HEK293 (cell line): ENCODE measurements at regions not wholly inside any gene's neighbourhood (a gene's known extent, or its start where the extent isn't known, plus 50 kb on each side); places are given as distances from the start of the nearest gene placed in this dataset.

Experiments used
- CTCF ChIA-PET: fragments of 350-600 bp; formaldehyde crosslinking; extraction: SDS; loops from one replicate; lab custom pipeline; 2021; ENCODE audit warnings: antibody characterized with exemption; lab: Yijun Ruan, JAX
- POLR2A ChIA-PET: fragments of 300-600 bp; formaldehyde crosslinking; extraction: SDS; loops from one replicate; lab custom pipeline; 2020; ENCODE audit warnings: antibody characterized with exemption, inconsistent platforms; lab: Yijun Ruan, JAX
- H3K27ac ChIP-seq: fragments of 200-500 bp; sonication (Bioruptor generic); 2 replicates; pipeline ENCODE4 v1.5.1; 2014; ENCODE audit warnings: low read depth, low read length, control low read depth, inconsistent platforms; ENCODE audit errors: extremely low read depth
- H3K36me3 ChIP-seq, 2 experiments: fragments of 200-500 bp in 1 of 2; sonication (Bioruptor generic) in 1 of 2; 1 replicate in 1 of 2; 2 replicates in 1 of 2; pipeline ENCODE4 v1.5.1; 2014 to 2017; ENCODE audit warnings: inconsistent platforms in 2 of 2, low read length in 2 of 2; ENCODE audit not compliant: control insufficient read depth in 2 of 2, insufficient read depth in 1 of 2
- H3K4me1 ChIP-seq: fragments of 200-500 bp; sonication (Bioruptor generic); 2 replicates; pipeline ENCODE4 v1.5.1; 2014; ENCODE audit warnings: mild to moderate bottlenecking, low read length, inconsistent platforms; ENCODE audit not compliant: control insufficient read depth, insufficient read depth
- H3K4me3 ChIP-seq: 2 replicates; pipeline ENCODE4 v1.5.1; 2011; ENCODE audit warnings: low read depth, mild to moderate bottlenecking, control low read depth, low read length, moderate library complexity
- H3K9me3 ChIP-seq: fragments of 200-500 bp; sonication (Bioruptor generic); 2 replicates; pipeline ENCODE4 v1.5.1; 2014; ENCODE audit warnings: low read depth, low read length, inconsistent platforms; ENCODE audit not compliant: control insufficient read depth, insufficient read depth
- IKZF3 ChIP-seq: fragments of 450-650 bp; IDR thresholded peaks from 2 replicates; pipeline ENCODE4 v1.5.0; 2018; ENCODE audit warnings: missing biosample characterization, mild to moderate bottlenecking, missing genetic modification characterization, moderate library complexity
- REPIN1 ChIP-seq: fragments of 450-650 bp; formaldehyde crosslinking; IDR thresholded peaks from 2 replicates; pipeline ENCODE4 v1.5.1; 2017; ENCODE audit warnings: missing biosample characterization, missing genetic modification characterization, low read depth
- SCRT2 ChIP-seq: fragments of 450-650 bp; formaldehyde crosslinking; IDR thresholded peaks from 2 replicates; pipeline ENCODE4 v1.5.1; 2016; ENCODE audit warnings: missing biosample characterization, missing genetic modification characterization
- TRIM28 ChIP-seq: IDR thresholded peaks from 2 replicates; pipeline ENCODE4 v1.6.1; 2011; ENCODE audit warnings: low read length, control low read depth, borderline replicate concordance
- WT1 ChIP-seq: fragments of 450-650 bp; formaldehyde crosslinking; IDR thresholded peaks from 2 replicates; pipeline ENCODE4 v1.5.1; 2016; ENCODE audit warnings: missing biosample characterization, missing genetic modification characterization
- ZBTB8A ChIP-seq: fragments of 450-650 bp; formaldehyde crosslinking; IDR thresholded peaks from 2 replicates; pipeline ENCODE4 v1.5.1; 2016; ENCODE audit warnings: missing biosample characterization, missing genetic modification characterization
- ZNF221 ChIP-seq: fragments of 450-650 bp; formaldehyde crosslinking; IDR thresholded peaks from 2 replicates; pipeline ENCODE4 v1.5.1; 2017; ENCODE audit warnings: missing biosample characterization, missing genetic modification characterization, borderline replicate concordance
- ZNF23 ChIP-seq: fragments of 450-650 bp; formaldehyde crosslinking; IDR thresholded peaks from 2 replicates; pipeline ENCODE4 v1.5.1; 2016; ENCODE audit warnings: missing biosample characterization, missing genetic modification characterization, borderline replicate concordance
- ZNF341 ChIP-seq: fragments of 450-650 bp; formaldehyde crosslinking; IDR thresholded peaks from 2 replicates; pipeline ENCODE4; 2016; ENCODE audit warnings: low read depth, missing biosample characterization, missing genetic modification characterization
- ZNF366 ChIP-seq: fragments of 450-650 bp; formaldehyde crosslinking; conservative IDR thresholded peaks from 2 replicates; pipeline ENCODE4 v1.5.1; 2016; ENCODE audit warnings: missing biosample characterization, missing genetic modification characterization
- ZNF37A ChIP-seq: fragments of 450-650 bp; IDR thresholded peaks from 2 replicates; pipeline ENCODE4 v1.5.1; 2018; ENCODE audit warnings: missing biosample characterization, missing genetic modification characterization
- ZNF404 ChIP-seq: fragments of 450-650 bp; formaldehyde crosslinking; IDR thresholded peaks from 2 replicates; pipeline ENCODE4 v1.5.1; 2017; ENCODE audit warnings: missing biosample characterization, missing genetic modification characterization
- ZNF626 ChIP-seq: fragments of 450-650 bp; sonication (Bioruptor Pico); formaldehyde crosslinking; IDR thresholded peaks from 2 replicates; pipeline ENCODE4 v1.5.1; 2018; ENCODE audit warnings: missing biosample characterization, missing genetic modification characterization, inconsistent platforms
- ZNF658 ChIP-seq: fragments of 450-650 bp; formaldehyde crosslinking; IDR thresholded peaks from 2 replicates; pipeline ENCODE4; 2016; ENCODE audit warnings: missing biosample characterization, missing genetic modification characterization
- ZNF830 ChIP-seq: fragments of 450-650 bp; IDR thresholded peaks from 2 replicates; pipeline ENCODE4 v1.5.0; 2018; ENCODE audit warnings: missing biosample characterization, missing genetic modification characterization, low read depth, mild to moderate bottlenecking, moderate library complexity
- ZSCAN16 ChIP-seq: fragments of 450-650 bp; formaldehyde crosslinking; IDR thresholded peaks from 2 replicates; pipeline ENCODE4 v1.5.1; 2016; ENCODE audit warnings: missing biosample characterization, missing genetic modification characterization
- TF ChIP-seq, protein P1 (sequence below): fragments of 450-650 bp; formaldehyde crosslinking; IDR thresholded peaks from 2 replicates; pipeline ENCODE4 v1.5.1; 2016; ENCODE audit warnings: missing biosample characterization, missing genetic modification characterization
- TF ChIP-seq, protein P2 (sequence below): fragments of 450-650 bp; formaldehyde crosslinking; IDR thresholded peaks from 2 replicates; pipeline ENCODE4 v1.5.1; 2017; ENCODE audit warnings: missing biosample characterization, missing genetic modification characterization
- TF ChIP-seq, protein P3 (sequence below): fragments of 450-650 bp; formaldehyde crosslinking; IDR thresholded peaks from 2 replicates; pipeline ENCODE4 v1.5.1; 2016; ENCODE audit warnings: missing biosample characterization, missing genetic modification characterization
- TF ChIP-seq, protein P4 (sequence below): fragments of 450-650 bp; formaldehyde crosslinking; IDR thresholded peaks from 2 replicates; pipeline ENCODE4 v1.5.1; 2016; ENCODE audit warnings: missing biosample characterization, missing genetic modification characterization

DNA sequence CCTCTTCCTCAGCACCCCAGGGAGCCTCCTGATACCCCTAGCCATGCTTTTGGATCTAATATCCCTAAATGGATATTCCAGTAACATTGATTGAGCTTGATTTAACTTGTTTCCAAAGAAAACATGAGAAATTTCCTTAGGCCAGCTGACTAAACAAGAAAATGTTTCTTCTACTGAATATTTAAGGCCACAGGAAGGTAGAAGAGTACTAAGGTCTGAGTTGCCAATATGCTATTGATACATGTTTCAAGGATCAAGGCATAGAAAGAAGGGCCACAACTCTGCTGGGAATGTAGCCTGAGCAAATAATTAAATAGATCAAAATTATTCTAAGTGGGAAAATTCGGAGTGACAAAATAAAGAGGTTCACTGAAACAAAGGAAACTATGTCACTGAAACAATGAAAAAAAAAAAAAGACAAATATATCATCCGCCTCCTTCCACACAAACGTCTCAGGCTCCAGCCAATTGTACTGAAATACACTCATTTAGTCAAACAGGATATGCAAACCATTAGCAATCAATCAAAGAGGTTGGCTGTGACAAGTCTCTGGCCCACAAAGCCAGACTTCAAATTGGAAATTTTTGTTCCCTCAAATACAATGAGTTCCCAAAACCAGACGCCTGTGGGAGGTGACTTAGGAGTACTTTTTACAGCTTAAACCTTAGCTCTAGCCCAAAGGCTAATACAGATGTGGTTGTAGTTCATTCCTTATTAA lies 396.2 kb downstream of the HTR7 start:
- TF ChIP-seq, protein P1, sequence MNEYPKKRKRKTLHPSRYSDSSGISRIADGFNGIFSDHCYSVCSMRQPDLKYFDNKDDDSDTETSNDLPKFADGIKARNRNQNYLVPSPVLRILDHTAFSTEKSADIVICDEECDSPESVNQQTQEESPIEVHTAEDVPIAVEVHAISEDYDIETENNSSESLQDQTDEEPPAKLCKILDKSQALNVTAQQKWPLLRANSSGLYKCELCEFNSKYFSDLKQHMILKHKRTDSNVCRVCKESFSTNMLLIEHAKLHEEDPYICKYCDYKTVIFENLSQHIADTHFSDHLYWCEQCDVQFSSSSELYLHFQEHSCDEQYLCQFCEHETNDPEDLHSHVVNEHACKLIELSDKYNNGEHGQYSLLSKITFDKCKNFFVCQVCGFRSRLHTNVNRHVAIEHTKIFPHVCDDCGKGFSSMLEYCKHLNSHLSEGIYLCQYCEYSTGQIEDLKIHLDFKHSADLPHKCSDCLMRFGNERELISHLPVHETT (tag by site-specific recombination): no peak
- TF ChIP-seq, protein P2, sequence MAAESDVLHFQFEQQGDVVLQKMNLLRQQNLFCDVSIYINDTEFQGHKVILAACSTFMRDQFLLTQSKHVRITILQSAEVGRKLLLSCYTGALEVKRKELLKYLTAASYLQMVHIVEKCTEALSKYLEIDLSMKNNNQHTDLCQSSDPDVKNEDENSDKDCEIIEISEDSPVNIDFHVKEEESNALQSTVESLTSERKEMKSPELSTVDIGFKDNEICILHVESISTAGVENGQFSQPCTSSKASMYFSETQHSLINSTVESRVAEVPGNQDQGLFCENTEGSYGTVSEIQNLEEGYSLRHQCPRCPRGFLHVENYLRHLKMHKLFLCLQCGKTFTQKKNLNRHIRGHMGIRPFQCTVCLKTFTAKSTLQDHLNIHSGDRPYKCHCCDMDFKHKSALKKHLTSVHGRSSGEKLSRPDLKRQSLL (tag by site-specific recombination): no peak
- TF ChIP-seq ZNF37A (tag by site-specific recombination): no peak
- TF ChIP-seq WT1: no peak
- no peaks in the 10 kb centered on the region for H3K9me3 ChIP-seq
- ChIA-PET POLR2A (no interaction called here), CTCF (interaction anchor here (0.6 kb wide), 1 partner anchor 788 kb away, joined by 3 read pairs; no protein-coding TSS in a partner anchor)
- H3K36me3 ChIP-seq: no peaks in the 10 kb centered on the region
- no peaks in the 10 kb centered on the region for H3K4me1 ChIP-seq
- no peak overlapping the region for H3K4me3 ChIP-seq
- no peak overlapping the region for H3K27ac ChIP-seq

DNA sequence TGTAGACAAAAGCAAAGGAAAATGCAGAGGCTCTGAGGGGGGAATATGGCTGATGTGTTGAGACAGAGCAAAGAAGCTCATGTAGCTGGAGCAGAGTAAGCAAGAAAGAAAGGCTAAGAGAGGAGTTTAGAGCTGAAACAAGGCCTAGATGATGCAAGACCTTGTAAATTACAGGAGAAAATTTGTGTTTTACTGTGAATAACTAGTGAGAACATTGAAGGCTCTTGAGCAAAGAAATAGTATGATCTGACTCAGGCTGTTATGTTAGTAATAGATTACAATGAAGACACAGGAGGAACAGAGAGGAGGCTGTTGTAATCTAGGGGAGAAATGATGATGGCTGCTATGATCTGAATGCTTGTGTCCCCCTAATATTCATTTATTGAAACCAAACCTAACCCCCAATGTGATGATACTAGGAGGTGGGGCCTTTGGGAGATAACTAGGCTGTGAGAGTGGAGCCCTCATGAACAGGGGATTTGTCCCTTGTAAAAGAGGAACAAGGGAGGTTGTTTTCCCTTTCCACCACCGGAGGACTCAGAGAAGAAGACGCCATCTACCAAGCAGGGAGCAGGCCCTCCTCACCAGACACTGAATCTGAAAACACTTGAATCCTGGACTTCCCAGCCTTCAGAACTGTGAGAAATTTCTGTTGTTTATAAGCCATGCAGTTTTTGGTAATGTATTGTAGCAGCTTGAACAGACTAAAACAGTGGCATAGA lies 394.9 kb downstream of the HTR7 start:
- ChIA-PET CTCF (no interaction called here), POLR2A (no interaction called here)
- no peak for TF ChIP-seq ZSCAN16 (tag by site-specific recombination)
- TF ChIP-seq, protein P3, sequence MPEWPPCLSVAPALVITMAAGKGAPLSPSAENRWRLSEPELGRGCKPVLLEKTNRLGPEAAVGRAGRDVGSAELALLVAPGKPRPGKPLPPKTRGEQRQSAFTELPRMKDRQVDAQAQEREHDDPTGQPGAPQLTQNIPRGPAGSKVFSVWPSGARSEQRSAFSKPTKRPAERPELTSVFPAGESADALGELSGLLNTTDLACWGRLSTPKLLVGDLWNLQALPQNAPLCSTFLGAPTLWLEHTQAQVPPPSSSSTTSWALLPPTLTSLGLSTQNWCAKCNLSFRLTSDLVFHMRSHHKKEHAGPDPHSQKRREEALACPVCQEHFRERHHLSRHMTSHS (tag by site-specific recombination): no peak
- no peak for TF ChIP-seq ZNF830 (tag by site-specific recombination)
- TF ChIP-seq ZNF366: no peak
- no peak for TF ChIP-seq ZNF23 (tag by site-specific recombination)
- TF ChIP-seq, protein P4, sequence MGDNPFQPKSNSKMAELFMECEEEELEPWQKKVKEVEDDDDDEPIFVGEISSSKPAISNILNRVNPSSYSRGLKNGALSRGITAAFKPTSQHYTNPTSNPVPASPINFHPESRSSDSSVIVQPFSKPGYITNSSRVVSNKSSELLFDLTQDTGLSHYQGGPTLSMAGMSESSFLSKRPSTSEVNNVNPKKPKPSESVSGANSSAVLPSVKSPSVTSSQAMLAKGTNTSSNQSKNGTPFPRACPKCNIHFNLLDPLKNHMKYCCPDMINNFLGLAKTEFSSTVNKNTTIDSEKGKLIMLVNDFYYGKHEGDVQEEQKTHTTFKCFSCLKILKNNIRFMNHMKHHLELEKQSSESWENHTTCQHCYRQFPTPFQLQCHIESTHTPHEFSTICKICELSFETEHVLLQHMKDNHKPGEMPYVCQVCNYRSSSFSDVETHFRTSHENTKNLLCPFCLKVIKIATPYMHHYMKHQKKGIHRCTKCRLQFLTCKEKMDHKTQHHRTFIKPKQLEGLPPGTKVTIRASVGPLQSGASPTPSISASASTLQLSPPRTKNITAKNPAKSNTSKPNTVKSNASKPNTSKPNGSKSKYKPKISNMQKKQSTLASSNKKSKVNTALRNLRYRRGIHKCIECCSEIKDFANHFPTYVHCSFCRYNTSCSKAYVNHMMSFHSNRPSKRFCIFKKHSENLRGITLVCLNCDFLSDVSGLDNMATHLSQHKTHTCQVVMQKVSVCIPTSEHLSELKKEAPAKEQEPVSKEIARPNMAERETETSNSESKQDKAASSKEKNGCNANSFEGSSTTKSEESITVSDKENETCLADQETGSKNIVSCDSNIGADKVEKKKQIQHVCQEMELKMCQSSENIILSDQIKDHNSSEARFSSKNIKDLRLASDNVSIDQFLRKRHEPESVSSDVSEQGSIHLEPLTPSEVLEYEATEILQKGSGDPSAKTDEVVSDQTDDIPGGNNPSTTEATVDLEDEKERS (tag by site-specific recombination): no peak
- TF ChIP-seq TRIM28: no peak
- no peak for TF ChIP-seq REPIN1 (tag by site-specific recombination)
- TF ChIP-seq ZNF626 (tag by site-specific recombination): no peak
- no peak for TF ChIP-seq ZNF341 (tag by site-specific recombination)
- no peak for TF ChIP-seq IKZF3 (tag by site-specific recombination)
- TF ChIP-seq ZNF404 (tag by site-specific recombination): no peak
- TF ChIP-seq ZNF658 (tag by site-specific recombination): no peak
- no peak for TF ChIP-seq ZNF221 (tag by site-specific recombination)
- TF ChIP-seq ZBTB8A: no peak
- no peak for TF ChIP-seq SCRT2 (tag by site-specific recombination)
- H3K4me3 ChIP-seq: no peak overlapping the region
- no peak overlapping the region for H3K27ac ChIP-seq
- H3K4me1 ChIP-seq: no peaks in the 10 kb centered on the region
- no peaks in the 10 kb centered on the region for H3K9me3 ChIP-seq
- no peaks in the 10 kb centered on the region for H3K36me3 ChIP-seq
